ENCODE measurements at regions not wholly inside any gene's neighbourhood (a gene's known extent, or its start where the extent isn't known, plus 50 kb on each side); places are given as distances from the start of the nearest gene placed in this dataset.

DNA sequence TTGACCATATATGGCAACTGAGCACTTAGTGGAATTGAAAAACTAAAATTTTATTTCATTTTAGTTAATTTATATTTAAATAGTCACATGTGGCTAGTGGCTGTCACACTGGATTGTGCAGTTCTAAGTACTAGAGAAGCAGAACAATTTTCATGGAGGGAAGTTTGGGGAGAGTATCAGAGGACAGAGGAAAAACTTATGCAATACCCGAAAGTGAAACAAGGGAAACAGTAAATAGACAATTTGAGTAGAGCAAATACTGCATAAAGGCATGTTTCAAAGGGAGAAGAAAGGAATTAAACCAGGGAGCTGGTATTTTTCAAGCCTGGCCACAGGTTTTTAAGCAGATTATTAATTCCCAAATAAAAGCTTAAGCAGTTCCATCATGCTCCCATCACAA, 590.5 kb upstream of the RORB start:
- TF ChIP-seq, protein P1, sequence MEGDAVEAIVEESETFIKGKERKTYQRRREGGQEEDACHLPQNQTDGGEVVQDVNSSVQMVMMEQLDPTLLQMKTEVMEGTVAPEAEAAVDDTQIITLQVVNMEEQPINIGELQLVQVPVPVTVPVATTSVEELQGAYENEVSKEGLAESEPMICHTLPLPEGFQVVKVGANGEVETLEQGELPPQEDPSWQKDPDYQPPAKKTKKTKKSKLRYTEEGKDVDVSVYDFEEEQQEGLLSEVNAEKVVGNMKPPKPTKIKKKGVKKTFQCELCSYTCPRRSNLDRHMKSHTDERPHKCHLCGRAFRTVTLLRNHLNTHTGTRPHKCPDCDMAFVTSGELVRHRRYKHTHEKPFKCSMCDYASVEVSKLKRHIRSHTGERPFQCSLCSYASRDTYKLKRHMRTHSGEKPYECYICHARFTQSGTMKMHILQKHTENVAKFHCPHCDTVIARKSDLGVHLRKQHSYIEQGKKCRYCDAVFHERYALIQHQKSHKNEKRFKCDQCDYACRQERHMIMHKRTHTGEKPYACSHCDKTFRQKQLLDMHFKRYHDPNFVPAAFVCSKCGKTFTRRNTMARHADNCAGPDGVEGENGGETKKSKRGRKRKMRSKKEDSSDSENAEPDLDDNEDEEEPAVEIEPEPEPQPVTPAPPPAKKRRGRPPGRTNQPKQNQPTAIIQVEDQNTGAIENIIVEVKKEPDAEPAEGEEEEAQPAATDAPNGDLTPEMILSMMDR (IDR thresholded peaks at IDR 0.05): no peak
- TF ChIP-seq EZH2phosphoT487 (IDR thresholded peaks at IDR 0.05): no peak
